Skeletal muscle satellite cell (primary cell): ENCODE measurements at regions not wholly inside any gene's neighbourhood (a gene's known extent, or its start where the extent isn't known, plus 50 kb on each side); places are given as distances from the start of the nearest gene placed in this dataset.

ENCODE experiments used
- H3K27me3 ChIP-seq: 2 replicates; pipeline ENCODE4 v1.7.0; 2013; ENCODE audit warnings: low read length; ENCODE audit not compliant: control insufficient read depth, insufficient read depth
- H3K36me3 ChIP-seq: 2 replicates; pipeline ENCODE4 v1.7.0; 2013; ENCODE audit warnings: mild to moderate bottlenecking, control low read depth, low read length; ENCODE audit not compliant: insufficient read depth
- H3K4me1 ChIP-seq: 2 replicates; pipeline ENCODE4 v1.7.0; 2013; ENCODE audit warnings: low read length; ENCODE audit not compliant: control insufficient read depth, insufficient read depth
- H3K4me2 ChIP-seq: 2 replicates; pipeline ENCODE4 v1.7.0; 2013; ENCODE audit warnings: mild to moderate bottlenecking, low read length
- H3K4me3 ChIP-seq: 2 replicates; pipeline ENCODE4 v1.7.0; 2013; ENCODE audit warnings: low read length
- H3K9ac ChIP-seq: 2 replicates; pipeline ENCODE4 v1.7.0; 2013; ENCODE audit warnings: mild to moderate bottlenecking, low read depth, low read length, moderate library complexity
- H3K9me3 ChIP-seq: replicated peaks from 2 replicates; pipeline ENCODE4 v1.7.0; 2013; ENCODE audit warnings: mild to moderate bottlenecking, control low read depth, low read length

GRCh38 chr9:99624499-99625233 is 197.0 kb upstream of the NR4A3 start:
- Histone ChIP-seq H3K4me3 (no peak overlapping the region), H3K9me3 (no peaks in the 10 kb centered on the region), H3K4me2 (no peak overlapping the region), H3K27me3 (no peaks in the 10 kb centered on the region), H3K36me3 (no peaks in the 10 kb centered on the region), H3K4me1 (no peaks in the 10 kb centered on the region), H3K9ac (no peak overlapping the region)

DNA sequence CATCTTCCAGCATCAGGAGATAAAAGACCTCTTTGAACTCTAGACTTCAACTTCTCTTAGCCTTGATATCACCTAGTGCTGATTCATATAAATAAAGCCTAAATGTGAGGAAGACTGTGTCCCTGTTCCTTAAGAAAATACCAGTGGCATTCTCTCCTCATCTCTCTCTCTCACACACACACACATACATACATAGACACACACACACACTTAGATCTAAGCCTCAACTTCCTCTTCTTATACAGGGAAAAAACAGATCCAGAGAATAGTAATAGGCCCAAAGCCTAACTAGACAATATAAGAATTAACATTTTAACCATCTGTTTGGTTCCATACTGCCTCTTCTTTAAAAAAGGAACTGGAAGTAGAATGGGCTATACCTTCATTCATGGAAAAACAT is 195.3 kb upstream of the NR4A3 start:
- Histone ChIP-seq H3K9me3 (no peaks in the 10 kb centered on the region), H3K4me1 (no peaks in the 10 kb centered on the region), H3K9ac (no peak overlapping the region), H3K4me3 (no peak overlapping the region), H3K27me3 (no peaks in the 10 kb centered on the region), H3K4me2 (no peak overlapping the region), H3K36me3 (no peaks in the 10 kb centered on the region)

DNA sequence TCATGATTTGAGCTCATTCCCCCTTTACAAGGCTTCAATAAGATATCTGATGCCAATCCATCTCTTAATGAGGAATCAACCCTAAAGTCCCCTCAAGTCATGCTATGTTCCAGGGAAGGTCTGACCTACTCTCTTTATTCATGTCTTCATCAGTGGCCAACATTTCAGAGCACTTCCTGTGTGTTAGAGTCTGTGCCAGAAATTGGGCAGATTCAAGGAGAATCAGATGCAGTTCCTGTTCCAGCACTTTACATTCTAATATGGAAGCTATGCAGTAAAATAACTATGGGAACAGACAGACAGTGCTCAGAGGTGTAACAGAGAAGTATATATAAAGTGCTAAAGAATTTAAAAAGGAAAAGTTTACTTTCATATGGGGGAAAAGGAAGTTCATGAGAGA is 193.4 kb upstream of the NR4A3 start:
- Histone ChIP-seq H3K4me3 (no peak overlapping the region), H3K9ac (no peak overlapping the region), H3K4me2 (no peak overlapping the region), H3K36me3 (no peaks in the 10 kb centered on the region), H3K4me1 (no peaks in the 10 kb centered on the region), H3K27me3 (no peaks in the 10 kb centered on the region), H3K9me3 (no peaks in the 10 kb centered on the region)

- H3K4me3 ChIP-seq: no peak overlapping the region
- H3K9ac ChIP-seq: no peak overlapping the region
- H3K27me3 ChIP-seq: no peaks in the 10 kb centered on the region
- no peaks in the 10 kb centered on the region for H3K4me1 ChIP-seq
- H3K4me2 ChIP-seq: no peak overlapping the region
- no peaks in the 10 kb centered on the region for H3K9me3 ChIP-seq
- H3K36me3 ChIP-seq: no peaks in the 10 kb centered on the region
These were observed 192.7 kb upstream of the NR4A3 start for GRCh38 chr9:99628849-99629620.

- Histone ChIP-seq H3K27me3 (no peaks in the 10 kb centered on the region), H3K36me3 (no peaks in the 10 kb centered on the region), H3K9me3 (no peaks in the 10 kb centered on the region), H3K4me1 (no peaks in the 10 kb centered on the region), H3K4me3 (no peak overlapping the region), H3K9ac (no peak overlapping the region), H3K4me2 (no peak overlapping the region)
These were observed 189.2 kb upstream of the NR4A3 start for GRCh38 chr9:99632349-99633038.

GRCh38 chr9:99633265-99633664 is 188.4 kb upstream of the NR4A3 start:
- Histone ChIP-seq H3K9me3 (no peaks in the 10 kb centered on the region), H3K27me3 (no peaks in the 10 kb centered on the region), H3K4me3 (no peak overlapping the region), H3K4me1 (no peaks in the 10 kb centered on the region), H3K4me2 (no peak overlapping the region), H3K36me3 (no peaks in the 10 kb centered on the region), H3K9ac (no peak overlapping the region)

GRCh38 chr9:99634186-99634585 is 187.5 kb upstream of the NR4A3 start:
- Histone ChIP-seq H3K27me3 (no peaks in the 10 kb centered on the region), H3K9ac (no peak overlapping the region), H3K4me2 (no peak overlapping the region), H3K4me1 (no peaks in the 10 kb centered on the region), H3K4me3 (no peak overlapping the region), H3K9me3 (no peaks in the 10 kb centered on the region), H3K36me3 (no peaks in the 10 kb centered on the region)

DNA sequence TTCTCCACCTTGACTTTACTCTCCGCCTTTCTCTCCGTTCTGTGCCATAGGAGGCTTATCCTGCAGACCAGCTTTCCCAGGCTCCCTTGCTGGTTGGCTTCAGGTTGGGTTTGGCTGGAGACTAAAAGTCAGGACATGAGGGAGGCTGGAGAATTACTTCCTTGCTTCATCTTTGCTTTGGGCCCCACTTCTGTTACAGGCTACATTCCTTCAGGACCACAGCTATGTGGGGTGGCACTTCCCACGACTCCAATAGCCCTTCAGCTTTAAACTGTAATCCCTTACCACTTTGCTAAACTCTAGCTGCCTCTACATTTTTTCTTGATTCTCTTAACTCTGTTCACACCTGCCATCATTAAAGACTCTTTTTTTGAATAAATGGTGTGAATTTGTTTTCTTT is 186.7 kb upstream of the NR4A3 start:
- Histone ChIP-seq H3K4me3 (no peak overlapping the region), H3K36me3 (no peaks in the 10 kb centered on the region), H3K9me3 (no peaks in the 10 kb centered on the region), H3K4me1 (no peaks in the 10 kb centered on the region), H3K9ac (no peak overlapping the region), H3K27me3 (no peaks in the 10 kb centered on the region), H3K4me2 (no peak overlapping the region)

DNA sequence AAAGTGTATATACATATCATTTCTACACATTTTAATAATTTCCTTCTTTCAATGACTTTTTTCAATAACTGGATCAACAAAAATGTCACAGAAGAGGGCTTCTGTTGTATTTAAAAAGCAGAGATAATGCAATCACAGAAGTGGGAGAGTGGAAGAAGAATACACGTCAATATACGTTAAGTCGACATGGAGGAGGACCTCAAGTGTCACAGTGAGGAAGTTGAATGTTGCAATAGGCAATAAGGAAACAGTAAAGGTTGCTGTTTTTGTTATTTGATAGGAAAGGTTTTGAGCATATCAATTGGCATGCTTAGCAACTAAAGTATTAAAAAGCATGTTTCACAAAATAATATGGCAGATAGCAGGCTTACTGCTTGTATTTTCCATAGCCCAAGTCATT is 184.0 kb upstream of the NR4A3 start:
- H3K9me3 ChIP-seq: no peaks in the 10 kb centered on the region
- no peak overlapping the region for H3K4me2 ChIP-seq
- H3K9ac ChIP-seq: no peak overlapping the region
- H3K36me3 ChIP-seq: no peaks in the 10 kb centered on the region
- H3K27me3 ChIP-seq: no peaks in the 10 kb centered on the region
- no peaks in the 10 kb centered on the region for H3K4me1 ChIP-seq
- no peak overlapping the region for H3K4me3 ChIP-seq

- H3K27me3 ChIP-seq: no peaks in the 10 kb centered on the region
- no peak overlapping the region for H3K4me2 ChIP-seq
- no peaks in the 10 kb centered on the region for H3K4me1 ChIP-seq
These were observed 182.7 kb upstream of the NR4A3 start for GRCh38 chr9:99638971-99639370.

DNA sequence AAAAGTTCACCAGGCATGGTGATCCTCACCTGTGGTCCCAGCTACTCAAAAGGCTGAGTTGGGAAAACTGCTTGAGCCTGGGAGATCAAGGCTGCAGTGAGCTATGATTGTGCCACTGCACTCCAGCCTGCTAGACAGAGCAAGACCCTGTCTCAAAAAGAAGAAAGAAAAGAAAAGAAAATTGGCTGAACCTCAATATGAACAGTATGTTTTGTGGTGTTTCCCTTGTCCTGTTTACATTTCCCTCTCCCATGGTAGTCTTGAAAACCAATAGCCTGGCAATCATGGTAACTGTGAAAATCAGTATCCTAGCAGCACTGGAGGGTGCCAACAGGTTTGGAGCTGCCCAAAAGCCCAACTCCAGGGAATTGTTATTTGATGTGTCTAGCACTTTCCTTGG is 174.1 kb upstream of the NR4A3 start:
- H3K27me3 ChIP-seq: no peaks in the 10 kb centered on the region

More at GRCh38 chr9:99638971-99639370, 182.7 kb upstream of the NR4A3 start:
- no peak overlapping the region for H3K4me3 ChIP-seq
- no peaks in the 10 kb centered on the region for H3K9me3 ChIP-seq
- no peaks in the 10 kb centered on the region for H3K36me3 ChIP-seq
- H3K9ac ChIP-seq: no peak overlapping the region

More for the DNA sequence above, 174.1 kb upstream of the NR4A3 start:
- Histone ChIP-seq H3K4me3 (no peak overlapping the region), H3K4me2 (no peak overlapping the region), H3K36me3 (no peaks in the 10 kb centered on the region), H3K9ac (no peak overlapping the region), H3K9me3 (no peaks in the 10 kb centered on the region), H3K4me1 (no peaks in the 10 kb centered on the region)
